H54 (cell line): ENCODE measurements at regions not wholly inside any gene's neighbourhood (a gene's known extent, or its start where the extent isn't known, plus 50 kb on each side); places are given as distances from the start of the nearest gene placed in this dataset.

ENCODE experiments used
- DNase-seq: peaks from one replicate; pipeline ENCODE4 v3.0.0; 2011; ENCODE audit warnings: low spot score, mixed read lengths; ENCODE audit not compliant: insufficient read length
- FAIRE-seq: peaks from 3 replicates; lab custom pipeline; 2011; peaks lifted over from hg19 to GRCh38; lab: Jason Lieb, UNC
- POLR2A ChIP-seq: IDR thresholded peaks from 2 replicates; pipeline ENCODE4 v1.6.1; 2011; ENCODE audit warnings: low read depth, mild to moderate bottlenecking, low read length

GRCh38 chr3:31421314-31422048 is 111.2 kb upstream of the STT3B start:
- DNase-seq = no peak
- FAIRE-seq = no peak
- TF ChIP-seq POLR2A = no peak

DNA sequence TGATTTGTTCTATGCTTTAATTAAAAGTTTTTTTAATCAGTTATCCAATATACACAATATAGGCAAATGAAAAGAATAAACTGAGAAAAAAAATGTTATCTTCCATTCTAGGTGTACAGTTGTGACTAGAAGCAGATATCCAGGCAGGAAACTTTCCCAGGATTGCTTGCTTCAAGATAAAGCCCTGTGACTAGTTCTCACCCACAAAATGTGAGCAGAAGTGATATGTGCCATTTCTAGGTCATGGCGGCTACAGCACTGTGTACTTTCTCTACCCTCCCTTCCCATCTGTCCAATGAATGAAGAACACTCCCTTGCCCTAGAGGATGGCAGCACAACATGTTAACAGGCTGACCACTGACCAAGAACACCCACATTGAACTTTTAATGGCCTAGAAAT is 110.5 kb upstream of the STT3B start:
- no peak for FAIRE-seq
- no peak for DNase-seq
- TF ChIP-seq POLR2A = no peak

- TF ChIP-seq POLR2A = no peak
- no peak for FAIRE-seq
- no peak for DNase-seq
Measured at GRCh38 chr3:31423482-31423881, 109.2 kb upstream of the STT3B start.

- no peak for TF ChIP-seq POLR2A
- DNase-seq = no peak
- FAIRE-seq = no peak
Measured at GRCh38 chr3:31425401-31425800, 107.3 kb upstream of the STT3B start.

GRCh38 chr3:31427623-31428022 is 105.1 kb upstream of the STT3B start:
- no peak for FAIRE-seq
- no peak for TF ChIP-seq POLR2A
- no peak for DNase-seq

DNA sequence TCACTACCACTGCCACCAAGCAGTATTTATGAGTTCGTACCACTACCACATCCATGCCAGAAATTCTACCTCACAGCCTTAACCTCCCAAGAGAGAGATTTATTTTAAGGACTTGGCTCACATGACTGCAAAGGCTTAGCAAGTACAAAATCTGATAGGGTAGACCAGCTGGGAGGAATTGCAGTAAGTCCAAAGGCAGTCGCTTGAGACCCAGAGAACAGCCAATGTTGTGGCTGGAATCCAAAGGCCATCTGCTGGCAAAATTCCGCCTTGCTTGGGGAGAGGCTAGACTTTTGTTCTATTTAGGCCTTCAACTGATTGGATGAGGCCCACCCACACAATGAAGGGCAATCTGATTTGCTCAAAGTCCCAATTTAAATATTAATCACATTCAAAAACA is 101.4 kb upstream of the STT3B start:
- FAIRE-seq = no peak
- no peak for TF ChIP-seq POLR2A
- no peak for DNase-seq

DNA sequence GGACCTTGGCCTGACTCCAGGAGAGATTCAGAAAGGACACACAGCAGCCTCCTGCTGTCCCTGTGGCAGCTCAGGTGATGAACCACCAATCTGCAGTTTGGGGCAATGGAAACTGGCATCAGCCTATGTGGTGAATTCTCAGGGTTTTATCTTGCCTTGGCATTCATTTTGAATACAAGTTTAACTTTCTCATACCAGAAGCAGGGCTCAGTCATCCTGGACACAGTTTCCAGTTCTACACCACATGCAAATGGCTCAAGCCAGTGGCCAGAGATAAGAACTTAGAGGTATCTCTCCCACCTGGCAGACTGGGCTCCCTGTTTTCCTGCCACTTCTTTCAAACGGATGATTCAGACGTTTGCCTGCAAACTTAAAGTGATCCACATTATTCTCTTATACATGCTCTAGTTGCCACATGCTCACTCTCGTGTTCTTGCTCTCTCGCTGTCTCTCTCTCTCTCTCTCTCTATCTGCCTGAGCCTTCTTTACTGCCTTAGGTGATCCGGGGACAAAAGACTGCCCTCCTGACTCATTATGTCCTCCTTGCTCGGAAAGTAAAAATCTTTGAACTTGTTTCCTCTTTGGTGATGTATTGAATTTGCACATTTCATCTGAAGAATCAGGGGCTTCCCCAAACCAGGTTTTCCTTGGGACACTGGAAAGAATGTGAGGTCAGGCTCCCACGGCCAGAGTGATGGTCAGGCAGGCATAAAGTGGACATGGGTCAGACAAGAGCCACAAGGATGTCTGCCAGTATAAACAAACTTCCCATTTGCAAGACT is 99.6 kb upstream of the STT3B start:
- DNase-seq (no peak), FAIRE-seq (no peak)

DNA sequence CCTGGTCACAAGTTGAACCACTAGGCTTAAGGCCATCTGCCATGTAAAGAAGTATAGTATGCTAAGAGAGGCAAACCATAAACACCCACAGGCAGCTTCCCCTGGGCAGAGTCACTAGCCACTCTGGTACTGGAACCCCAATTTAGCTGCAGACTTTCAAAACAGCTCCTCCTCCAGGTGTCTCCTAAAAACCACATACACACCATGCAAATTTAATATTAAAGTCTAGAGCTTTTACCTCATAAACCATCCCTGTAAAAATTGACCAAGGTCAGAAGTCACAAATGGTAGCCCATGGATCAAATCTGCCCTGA is 99.1 kb upstream of the STT3B start:
- TF ChIP-seq POLR2A = no peak
- FAIRE-seq (no peak), DNase-seq (no peak)

More for the DNA sequence above, 99.6 kb upstream of the STT3B start:
- no peak for TF ChIP-seq POLR2A

GRCh38 chr3:31434819-31435218 is 97.9 kb upstream of the STT3B start:
- FAIRE-seq (no peak), DNase-seq (no peak)
- no peak for TF ChIP-seq POLR2A

GRCh38 chr3:31436830-31437229 is 95.9 kb upstream of the STT3B start:
- no peak for DNase-seq
- no peak for TF ChIP-seq POLR2A
- no peak for FAIRE-seq

- FAIRE-seq (no peak), DNase-seq (no peak)
- TF ChIP-seq POLR2A = no peak
Measured at GRCh38 chr3:31438742-31439141, 94.0 kb upstream of the STT3B start.

GRCh38 chr3:31439890-31440750 is 92.6 kb upstream of the STT3B start:
- FAIRE-seq (no peak), DNase-seq (no peak)
- no peak for TF ChIP-seq POLR2A

DNA sequence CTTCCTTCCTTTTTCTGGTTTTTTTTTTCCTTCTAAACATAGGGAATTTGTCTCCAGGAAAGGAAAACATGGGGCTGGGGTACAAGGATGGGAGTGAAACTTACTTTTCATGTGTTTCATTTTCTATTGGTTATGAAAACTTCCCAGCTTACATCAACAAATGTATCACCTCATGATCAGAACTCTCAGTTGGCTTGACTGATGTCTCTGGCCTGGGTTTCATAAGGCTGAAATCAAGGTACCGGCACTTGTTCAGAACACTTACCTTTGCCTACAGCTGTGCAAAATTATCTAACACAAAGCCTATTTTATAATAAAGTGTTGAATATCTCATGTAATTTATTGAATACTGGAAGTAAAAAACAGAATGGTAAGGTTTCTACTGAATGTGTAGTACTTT is 91.8 kb upstream of the STT3B start:
- DNase-seq (no peak), FAIRE-seq (no peak)
- no peak for TF ChIP-seq POLR2A

- no peak for FAIRE-seq
- no peak for DNase-seq
- TF ChIP-seq POLR2A = no peak
Measured at GRCh38 chr3:31442755-31443154, 90.0 kb upstream of the STT3B start.
